Lower lobe of right lung (tissue), 2 donors: ENCODE measurements at regions not wholly inside any gene's neighbourhood (a gene's known extent, or its start where the extent isn't known, plus 50 kb on each side); places are given as distances from the start of the nearest gene placed in this dataset.
"Not testable (repeated sequence)": the region's sequence is repeated elsewhere in the genome, so short reads cannot be mapped to it uniquely, and the experiment has no call there.

Source experiments
- ATAC-seq, 2 donors: fragments of 200-7000 bp; cut with Tn5 transposase; one replicate each; pipeline ENCODE4 v1.9.1; 2020 to 2022; ENCODE audit warnings: mild to moderate bottlenecking in 2 of 2, moderate library complexity in 2 of 2
- DNase-seq: peaks from one replicate; pipeline ENCODE4 v3.0.0-alpha.2; 2020
- H3K27ac ChIP-seq: fragments of 200-600 bp; one replicate; pipeline ENCODE4 v1.8.0; 2022
- H3K27me3 ChIP-seq: fragments of 200-600 bp; one replicate; pipeline ENCODE4 v1.8.0; 2022; ENCODE audit warnings: low read depth
- H3K36me3 ChIP-seq: fragments of 200-600 bp; one replicate; pipeline ENCODE4 v1.8.0; 2022; ENCODE audit warnings: mild to moderate bottlenecking
- H3K4me1 ChIP-seq: fragments of 200-600 bp; one replicate; pipeline ENCODE4 v1.8.0; 2022
- H3K4me3 ChIP-seq: fragments of 200-600 bp; one replicate; pipeline ENCODE4 v1.8.0; 2022; ENCODE audit warnings: mild to moderate bottlenecking
- H3K9me3 ChIP-seq: fragments of 200-600 bp; one replicate; pipeline ENCODE4 v1.8.0; 2022
- CTCF ChIP-seq: fragments of 200-600 bp; IDR thresholded peaks from one replicate; pipeline ENCODE4 v1.8.0; 2022; ENCODE audit warnings: antibody characterized with exemption, mild to moderate bottlenecking
- intact Hi-C: fragments of 100-400 bp; cut with DNase I; formaldehyde crosslinking; loops from one replicate; pipeline ENCODE4 v1.11.0; 2022
- donor health status: DM: no; HTN: yes; CAD: no; lungs with severe emphysema.

- intact Hi-C loops: no loop called here
- no peaks in the 10 kb centered on the region for H3K4me1 ChIP-seq
- no peak for ATAC-seq
- no peaks in the 10 kb centered on the region for H3K9me3 ChIP-seq
- DNase-seq: no peak
- H3K27me3 ChIP-seq: no peaks in the 10 kb centered on the region
- no peak for TF ChIP-seq CTCF
- no peaks in the 10 kb centered on the region for H3K36me3 ChIP-seq
- H3K4me3 ChIP-seq: no peak overlapping the region
- H3K27ac ChIP-seq: no peak overlapping the region
Measured at GRCh38 chr5:74493411-74493810, 147.1 kb downstream of the ENC1 start.

GRCh38 chr5:74492230-74492629 is 148.3 kb downstream of the ENC1 start:
- DNase-seq (no peak), ATAC-seq (no peak)
- H3K4me1 ChIP-seq: no peaks in the 10 kb centered on the region
- TF ChIP-seq CTCF: no peak
- no peak overlapping the region for H3K27ac ChIP-seq
- no peaks in the 10 kb centered on the region for H3K36me3 ChIP-seq
- intact Hi-C loops: no loop called here
- H3K9me3 ChIP-seq: no peaks in the 10 kb centered on the region
- H3K27me3 ChIP-seq: no peaks in the 10 kb centered on the region
- no peak overlapping the region for H3K4me3 ChIP-seq

GRCh38 chr5:74491586-74491985 is 148.9 kb downstream of the ENC1 start:
- no peak for TF ChIP-seq CTCF
- H3K4me1 ChIP-seq: no peaks in the 10 kb centered on the region
- H3K36me3 ChIP-seq: no peaks in the 10 kb centered on the region
- H3K27me3 ChIP-seq: no peaks in the 10 kb centered on the region
- intact Hi-C loops: no loop called here
- DNase-seq (no peak), ATAC-seq (no peak)
- no peak overlapping the region for H3K4me3 ChIP-seq
- no peaks in the 10 kb centered on the region for H3K9me3 ChIP-seq
- H3K27ac ChIP-seq: no peak overlapping the region

- no peak overlapping the region for H3K27ac ChIP-seq
- no peak for ATAC-seq
- H3K4me1 ChIP-seq: no peaks in the 10 kb centered on the region
- H3K27me3 ChIP-seq: no peaks in the 10 kb centered on the region
- no peaks in the 10 kb centered on the region for H3K9me3 ChIP-seq
- H3K36me3 ChIP-seq: no peaks in the 10 kb centered on the region
- no peak overlapping the region for H3K4me3 ChIP-seq
- no peak for DNase-seq
- intact Hi-C loops: no loop called here
- TF ChIP-seq CTCF: no peak
Measured at GRCh38 chr5:74490814-74491213, 149.7 kb downstream of the ENC1 start.

- no peak for TF ChIP-seq CTCF
- H3K27me3 ChIP-seq: no peaks in the 10 kb centered on the region
- no peak overlapping the region for H3K27ac ChIP-seq
- no peak for DNase-seq
- no peaks in the 10 kb centered on the region for H3K36me3 ChIP-seq
- H3K9me3 ChIP-seq: no peaks in the 10 kb centered on the region
- no peak for ATAC-seq
- no peaks in the 10 kb centered on the region for H3K4me1 ChIP-seq
- intact Hi-C loops: no loop called here
- H3K4me3 ChIP-seq: no peak overlapping the region
Measured at GRCh38 chr5:74482990-74483389, 157.5 kb downstream of the ENC1 start.

- ATAC-seq (no peak), DNase-seq (no peak)
- TF ChIP-seq CTCF: no peak
- intact Hi-C loops: no loop called here
- H3K4me3 ChIP-seq: no peak overlapping the region
- no peaks in the 10 kb centered on the region for H3K27me3 ChIP-seq
- no peaks in the 10 kb centered on the region for H3K9me3 ChIP-seq
- no peaks in the 10 kb centered on the region for H3K36me3 ChIP-seq
- H3K4me1 ChIP-seq: no peaks in the 10 kb centered on the region
- H3K27ac ChIP-seq: no peak overlapping the region
Measured at GRCh38 chr5:74482523-74482922, 158.0 kb downstream of the ENC1 start.

- H3K27ac ChIP-seq, H3K4me1 ChIP-seq, H3K36me3 ChIP-seq, H3K4me3 ChIP-seq, DNase-seq, intact Hi-C loops, H3K9me3 ChIP-seq, ATAC-seq, H3K27me3 ChIP-seq: not testable (repeated sequence)
Measured at GRCh38 chr5:74481357-74481756, 159.2 kb downstream of the ENC1 start.
